Keratinocyte (primary cell): ENCODE measurements at regions not wholly inside any gene's neighbourhood (a gene's known extent, or its start where the extent isn't known, plus 50 kb on each side); places are given as distances from the start of the nearest gene placed in this dataset.

Experiments
- CTCF ChIP-seq, 3 experiments: IDR thresholded peaks in 1 of 3; conservative IDR thresholded peaks in 1 of 3; optimal IDR thresholded peaks in 1 of 3; 2 replicates in 2 of 3; 3 replicates in 1 of 3; pipeline versions ENCODE3 to v1.5.1; 2011; ENCODE audit warnings: low read length in 3 of 3, mild to moderate bottlenecking in 3 of 3, moderate library complexity in 2 of 3, control low read depth in 1 of 3, inconsistent platforms in 1 of 3; ENCODE audit not compliant: insufficient read depth in 2 of 3; ENCODE audit errors: extremely low read depth in 1 of 3
- EZH2 ChIP-seq: IDR thresholded peaks from one replicate; pipeline ENCODE4 v1.6.1; 2012; ENCODE audit warnings: inconsistent platforms, mild to moderate bottlenecking, low read length, moderate library complexity

- no peak for TF ChIP-seq EZH2
- no peak for TF ChIP-seq CTCF (optimal IDR thresholded peaks at IDR 0.05 in 1 of 3, IDR thresholded peaks at IDR 0.05 in 1 of 3, conservative IDR thresholded peaks at IDR 0.05 in 1 of 3; ENCODE audit: extremely low read depth in 1 of 3, insufficient read depth in 2 of 3, low read length in 3 of 3)
Measured at GRCh38 chr2:192697880-192698279, 503.1 kb upstream of the TMEFF2 start.
